Amniotic epithelial cell (primary cell): ENCODE measurements at regions not wholly inside any gene's neighbourhood (a gene's known extent, or its start where the extent isn't known, plus 50 kb on each side); places are given as distances from the start of the nearest gene placed in this dataset.

Experiments used
- DNase-seq: peaks from one replicate; pipeline ENCODE4 v3.0.0-alpha.2; 2010; ENCODE audit warnings: low read depth

GRCh38 chr13:105787632-105788031, 747.8 kb downstream of the EFNB2 start:
- no peak for DNase-seq

- DNase-seq: no peak
These were observed 750.0 kb downstream of the EFNB2 start for GRCh38 chr13:105785436-105785835.

GRCh38 chr13:105783261-105783660, 752.2 kb downstream of the EFNB2 start:
- DNase-seq: no peak

- DNase-seq: peak; percentile 79
These were observed 757.3 kb downstream of the EFNB2 start for GRCh38 chr13:105778196-105778595.

- peak; percentile 79 for DNase-seq
These were observed 760.6 kb downstream of the EFNB2 start for GRCh38 chr13:105774739-105775460.

GRCh38 chr13:105773863-105774538, 761.5 kb downstream of the EFNB2 start:
- DNase-seq: peak; percentile 93

GRCh38 chr13:105773241-105773640, 762.2 kb downstream of the EFNB2 start:
- no peak for DNase-seq

- no peak for DNase-seq
These were observed 771.0 kb downstream of the EFNB2 start for GRCh38 chr13:105764486-105764885.

- DNase-seq: peak; percentile 6
These were observed 771.6 kb downstream of the EFNB2 start for GRCh38 chr13:105763851-105764250.

- no peak for DNase-seq
These were observed 773.4 kb downstream of the EFNB2 start for GRCh38 chr13:105762096-105762495.

- no peak for DNase-seq
These were observed 776.3 kb downstream of the EFNB2 start for GRCh38 chr13:105758918-105759860.

- no peak for DNase-seq
These were observed 794.7 kb downstream of the EFNB2 start for GRCh38 chr13:105740739-105741138.

- DNase-seq: no peak
These were observed 797.8 kb downstream of the EFNB2 start for GRCh38 chr13:105737688-105738087.

- no peak for DNase-seq
These were observed 800.2 kb downstream of the EFNB2 start for GRCh38 chr13:105735281-105735680.

GRCh38 chr13:105732806-105733529, 802.5 kb downstream of the EFNB2 start:
- DNase-seq: no peak

GRCh38 chr13:105725887-105726286, 809.6 kb downstream of the EFNB2 start:
- DNase-seq: peak; percentile 42

- no peak for DNase-seq
These were observed 814.4 kb downstream of the EFNB2 start for GRCh38 chr13:105721016-105721415.

- DNase-seq: no peak
These were observed 815.6 kb downstream of the EFNB2 start for GRCh38 chr13:105719859-105720258.

GRCh38 chr13:105709181-105709580, 826.3 kb downstream of the EFNB2 start:
- DNase-seq: no peak

GRCh38 chr13:105703843-105704242, 831.6 kb downstream of the EFNB2 start:
- DNase-seq: no peak

GRCh38 chr13:105702441-105702840, 833.0 kb downstream of the EFNB2 start:
- no peak for DNase-seq

GRCh38 chr13:105692769-105693168, 842.7 kb downstream of the EFNB2 start:
- no peak for DNase-seq
